Ishikawa (cell line): ENCODE measurements at regions not wholly inside any gene's neighbourhood (a gene's known extent, or its start where the extent isn't known, plus 50 kb on each side); places are given as distances from the start of the nearest gene placed in this dataset.

ENCODE experiments used
- CEBPB ChIP-seq: IDR thresholded peaks from 2 replicates; pipeline ENCODE4 v1.6.1; 2012
- CREB1 ChIP-seq: IDR thresholded peaks from 2 replicates; pipeline ENCODE4 v1.6.1; 2012; ENCODE audit warnings: low read depth
- EGR1 ChIP-seq: IDR thresholded peaks from 2 replicates; pipeline ENCODE4 v1.6.1; 2012
- EP300 ChIP-seq: IDR thresholded peaks from 2 replicates; pipeline ENCODE4 v1.6.1; 2012; ENCODE audit warnings: borderline replicate concordance
- FOXM1 ChIP-seq: IDR thresholded peaks from 2 replicates; pipeline ENCODE4 v1.6.1; 2012; ENCODE audit warnings: low read depth, borderline replicate concordance
- MAX ChIP-seq: IDR thresholded peaks from 2 replicates; pipeline ENCODE4 v1.6.1; 2012
- NFIC ChIP-seq: IDR thresholded peaks from 2 replicates; pipeline ENCODE4 v1.6.1; 2012
- RAD21 ChIP-seq: IDR thresholded peaks from 2 replicates; pipeline ENCODE4 v1.6.1; 2012; ENCODE audit warnings: low read depth
- REST ChIP-seq: IDR thresholded peaks from 2 replicates; pipeline ENCODE4 v1.6.1; 2012; ENCODE audit warnings: low read depth, mild to moderate bottlenecking
- TAF1 ChIP-seq: IDR thresholded peaks from 2 replicates; pipeline ENCODE4 v1.6.1; 2012; ENCODE audit warnings: low read depth, mild to moderate bottlenecking
- TCF12 ChIP-seq: IDR thresholded peaks from 2 replicates; pipeline ENCODE4 v1.6.1; 2012; ENCODE audit warnings: low read depth
- TEAD4 ChIP-seq: IDR thresholded peaks from 2 replicates; pipeline ENCODE4 v1.6.1; 2012
- USF1 ChIP-seq: IDR thresholded peaks from 2 replicates; pipeline ENCODE4 v1.6.1; 2012
- YY1 ChIP-seq: IDR thresholded peaks from 2 replicates; pipeline ENCODE4 v1.6.1; 2012; ENCODE audit warnings: low read depth
- ZBTB7A ChIP-seq: IDR thresholded peaks from 2 replicates; pipeline ENCODE4 v1.6.1; 2012; ENCODE audit warnings: low read depth

- TF ChIP-seq TEAD4 (no peak), MAX (no peak), USF1 (no peak), YY1 (no peak), CREB1 (no peak), FOXM1 (no peak), CEBPB (no peak), TAF1 (no peak), REST (no peak), EP300 (no peak), RAD21 (no peak), TCF12 (no peak), ZBTB7A (no peak), EGR1 (no peak), NFIC (no peak)
Measured at GRCh38 chr3:21960033-21960432, 209.0 kb upstream of the ZNF385D start.

GRCh38 chr3:21962456-21962855 lies 211.4 kb upstream of the ZNF385D start:
- TF ChIP-seq CREB1 (no peak), EP300 (no peak), EGR1 (no peak), REST (no peak), NFIC (no peak), RAD21 (no peak), YY1 (no peak), TCF12 (no peak), FOXM1 (no peak), TAF1 (no peak), MAX (no peak), CEBPB (no peak), USF1 (no peak), TEAD4 (no peak), ZBTB7A (no peak)

- TF ChIP-seq EP300 (no peak), CREB1 (no peak), USF1 (no peak), REST (no peak), CEBPB (no peak), RAD21 (no peak), EGR1 (no peak), TAF1 (no peak), NFIC (no peak), TCF12 (no peak), ZBTB7A (no peak), YY1 (no peak), TEAD4 (no peak), MAX (no peak)
Measured at GRCh38 chr3:21979706-21980105, 228.7 kb upstream of the ZNF385D start.

- TF ChIP-seq REST = no peak
- TF ChIP-seq USF1 = no peak
- no peak for TF ChIP-seq CEBPB
- no peak for TF ChIP-seq CREB1
- no peak for TF ChIP-seq RAD21
- TF ChIP-seq EP300 = no peak
- no peak for TF ChIP-seq MAX
- TF ChIP-seq YY1 = no peak
- TF ChIP-seq NFIC = no peak
- no peak for TF ChIP-seq ZBTB7A
- no peak for TF ChIP-seq EGR1
- no peak for TF ChIP-seq TCF12
- TF ChIP-seq TEAD4 = no peak
- no peak for TF ChIP-seq TAF1
- TF ChIP-seq FOXM1 = no peak
Measured at GRCh38 chr3:21989341-21990042, 238.5 kb upstream of the ZNF385D start.
